ELF-1 (cell line): ENCODE measurements at regions not wholly inside any gene's neighbourhood (a gene's known extent, or its start where the extent isn't known, plus 50 kb on each side); places are given as distances from the start of the nearest gene placed in this dataset.
A peak's percentile ranks its signal among the peaks of the same experiment; 100 is the strongest.
"Not testable (repeated sequence)": the region's sequence is repeated elsewhere in the genome, so short reads cannot be mapped to it uniquely, and the experiment has no call there.

Source experiments
- DNase-seq: peaks from one replicate; pipeline ENCODE4 v3.0.0-alpha.2; 2016; ENCODE audit warnings: low read depth, low spot score

DNA sequence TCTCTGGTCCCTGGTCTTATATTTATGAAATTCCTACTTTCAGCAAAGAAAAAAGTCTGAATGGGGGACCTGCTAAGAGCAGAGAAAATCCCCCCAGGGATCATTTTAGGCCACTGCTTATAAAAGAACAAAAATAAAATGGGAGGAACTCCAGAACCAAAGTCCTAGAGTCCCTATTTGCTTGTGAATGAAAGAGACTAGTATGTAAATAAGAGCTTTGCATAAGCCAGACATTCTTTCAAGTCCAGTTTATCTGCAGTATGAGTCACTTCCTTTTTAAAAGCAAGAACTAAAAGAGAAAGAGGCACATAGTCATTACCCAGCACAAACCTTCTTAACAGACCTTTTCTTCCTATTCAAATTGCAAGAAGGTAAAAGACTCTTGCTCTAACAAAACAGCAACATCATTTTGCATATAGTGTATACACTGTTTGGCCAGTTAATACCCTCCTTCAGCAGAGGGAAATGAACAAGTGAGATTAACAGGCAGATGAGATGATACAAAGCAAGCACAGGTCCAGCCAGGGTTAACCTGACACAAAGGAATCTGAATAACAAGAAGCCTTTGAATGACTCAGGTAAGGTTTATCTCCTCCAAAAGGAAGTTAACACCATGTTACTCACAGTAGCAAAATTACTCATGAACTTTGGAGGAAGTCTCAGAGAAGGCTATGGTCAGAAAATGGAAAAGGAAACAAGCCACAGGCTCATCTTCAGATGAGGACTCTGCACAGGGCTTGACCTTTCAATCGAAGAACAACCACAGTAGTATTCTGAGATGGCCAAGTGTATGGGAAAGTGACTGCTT lies 87.3 kb downstream of the PHLDA1 start:
- peak; percentile 68 for DNase-seq

DNA sequence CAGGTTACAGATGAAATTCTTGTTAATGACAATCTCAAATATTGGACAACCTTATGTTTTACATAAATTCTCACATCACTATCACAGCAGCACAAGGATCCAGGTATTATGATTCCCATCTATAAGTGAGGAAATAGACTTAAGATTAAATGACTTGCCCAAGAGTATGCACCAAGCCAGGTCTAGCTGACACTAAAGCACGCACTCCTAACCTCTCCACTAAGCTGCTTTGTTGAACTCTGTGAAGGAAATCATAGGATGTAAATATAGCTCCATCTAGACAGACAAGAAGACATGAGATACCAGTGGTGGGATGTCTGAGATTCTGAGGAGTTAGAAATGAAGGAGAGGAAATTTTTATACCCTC lies 87.9 kb downstream of the PHLDA1 start:
- DNase-seq = no peak

DNA sequence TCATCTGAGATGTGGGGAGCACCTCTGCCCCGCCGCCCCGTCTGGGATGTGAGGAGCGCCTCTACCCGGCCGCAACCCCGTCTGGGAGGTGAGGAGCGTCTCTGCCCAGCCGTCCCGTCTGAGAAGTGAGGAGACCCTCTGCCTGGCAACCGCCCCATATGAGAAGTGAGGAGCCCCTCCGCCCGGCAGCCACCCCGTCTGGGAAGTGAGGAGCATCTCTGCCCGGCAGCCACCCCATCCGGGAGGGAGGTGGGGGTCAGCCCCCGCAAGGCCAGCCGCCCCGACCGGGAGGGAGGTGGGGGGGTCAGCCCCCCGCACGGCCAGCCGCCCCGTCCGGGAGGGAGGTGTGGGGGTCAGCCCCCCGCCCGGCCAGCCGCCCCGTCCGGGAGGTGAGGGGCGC lies 89.9 kb downstream of the PHLDA1 start:
- DNase-seq = not testable (repeated sequence)

DNA sequence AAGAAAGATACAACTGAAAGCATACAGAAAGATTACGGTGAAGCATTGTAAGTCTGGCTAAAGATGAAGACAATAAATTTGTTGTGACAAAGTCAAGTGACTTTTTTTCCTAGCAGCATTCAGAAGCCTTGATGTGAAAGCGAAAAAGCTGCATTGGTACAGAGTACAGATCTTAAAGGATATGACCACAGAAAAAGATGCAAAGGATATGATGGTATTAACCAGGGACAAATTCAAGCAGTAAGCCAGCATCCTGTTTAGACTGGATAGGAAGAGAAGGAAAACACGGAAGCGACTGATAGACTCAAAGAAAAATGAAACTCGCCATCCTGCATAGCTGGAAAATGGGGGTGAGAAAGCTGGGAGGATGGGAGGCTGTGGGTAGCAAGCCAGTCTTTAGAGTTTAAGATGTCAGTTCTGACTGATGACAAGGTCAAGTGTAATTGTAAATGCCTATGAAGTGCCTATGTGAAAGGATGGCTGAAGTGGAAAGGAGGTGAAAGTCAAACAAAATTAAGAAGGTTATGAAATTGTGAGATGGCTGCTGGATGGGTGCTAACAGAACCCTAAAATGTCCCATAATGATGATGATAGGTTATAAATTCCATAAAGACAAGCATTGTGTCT lies 92.4 kb downstream of the PHLDA1 start:
- DNase-seq = no peak

DNA sequence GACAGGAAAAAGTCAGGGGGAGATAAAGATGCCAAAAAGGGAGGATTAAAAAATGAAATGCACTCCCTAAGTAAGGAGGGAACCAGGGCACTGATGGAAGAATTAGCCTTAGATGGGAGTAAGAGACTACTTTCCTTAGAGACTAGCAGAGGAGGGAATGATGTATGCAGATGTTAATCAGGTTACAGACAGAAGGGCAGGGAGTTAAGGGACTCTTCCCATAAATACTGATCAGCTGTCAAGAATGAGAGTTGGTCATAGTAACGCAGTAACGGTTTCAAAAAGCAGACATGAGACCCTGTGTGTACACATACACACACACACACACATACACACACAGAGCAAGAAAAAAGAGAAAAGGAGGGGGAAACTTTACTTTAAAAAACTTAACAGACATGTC lies 93.4 kb downstream of the PHLDA1 start:
- no peak for DNase-seq

DNA sequence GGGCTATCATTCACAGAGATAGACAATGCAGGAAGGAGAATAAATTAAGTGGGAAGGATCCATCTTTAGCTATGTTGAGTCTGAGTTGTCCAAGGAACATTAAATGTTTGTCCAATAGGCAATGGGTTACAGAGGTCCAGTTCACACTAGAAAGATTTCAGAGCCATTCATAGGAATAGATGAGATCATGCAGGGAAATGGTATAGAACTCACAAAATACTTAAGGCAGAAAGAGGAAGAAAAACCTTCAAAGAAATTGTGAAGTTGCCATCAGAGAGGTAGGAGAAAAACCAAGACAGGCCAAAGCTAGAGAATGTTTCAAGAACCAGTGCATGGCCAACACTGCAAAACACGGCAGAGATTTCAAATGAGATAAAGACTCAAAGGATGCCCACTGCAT lies 94.1 kb downstream of the PHLDA1 start:
- DNase-seq = no peak

DNA sequence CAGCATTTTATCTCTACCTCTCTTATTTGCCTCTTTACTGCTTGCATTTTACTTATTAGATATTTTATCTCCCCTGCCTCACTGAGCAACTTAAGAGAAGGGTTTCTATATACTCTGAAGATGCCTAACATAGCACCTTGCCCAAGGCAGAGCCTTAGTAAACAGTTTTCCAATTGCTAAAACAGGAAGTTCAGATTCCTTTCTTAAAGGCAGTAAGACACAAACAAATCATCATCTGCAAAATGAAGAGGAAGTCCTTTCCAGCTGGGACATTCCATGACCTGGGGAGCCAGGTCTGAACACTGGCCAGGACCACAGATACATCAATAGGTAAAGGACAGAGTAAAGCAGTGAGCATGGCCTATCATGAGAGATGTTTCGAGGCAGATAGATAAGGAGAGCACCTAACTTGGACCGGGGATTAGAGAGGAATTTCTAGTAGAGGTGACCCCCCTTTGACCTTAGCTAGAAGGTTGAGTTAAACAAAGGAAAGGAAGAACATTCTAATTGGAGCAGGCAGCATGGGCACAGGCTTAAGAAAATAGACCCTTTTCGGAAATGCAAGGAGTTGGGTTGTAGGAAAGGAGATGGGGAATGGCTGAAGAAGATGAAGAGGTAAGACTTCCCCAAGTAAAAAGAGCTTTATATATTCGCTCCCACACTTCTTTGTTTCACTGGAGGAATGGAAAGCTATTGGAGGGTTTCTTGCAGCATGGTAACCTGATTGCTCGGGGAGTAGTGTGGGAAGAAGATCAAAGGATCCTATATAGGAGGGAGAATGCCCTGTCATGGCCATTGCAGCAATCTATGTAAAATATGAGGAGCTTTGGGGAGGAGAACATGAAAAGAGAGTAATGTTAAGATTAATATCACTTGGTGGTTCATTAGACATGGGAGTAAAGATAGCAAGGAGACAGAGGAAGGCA lies 94.8 kb downstream of the PHLDA1 start:
- DNase-seq = no peak

DNA sequence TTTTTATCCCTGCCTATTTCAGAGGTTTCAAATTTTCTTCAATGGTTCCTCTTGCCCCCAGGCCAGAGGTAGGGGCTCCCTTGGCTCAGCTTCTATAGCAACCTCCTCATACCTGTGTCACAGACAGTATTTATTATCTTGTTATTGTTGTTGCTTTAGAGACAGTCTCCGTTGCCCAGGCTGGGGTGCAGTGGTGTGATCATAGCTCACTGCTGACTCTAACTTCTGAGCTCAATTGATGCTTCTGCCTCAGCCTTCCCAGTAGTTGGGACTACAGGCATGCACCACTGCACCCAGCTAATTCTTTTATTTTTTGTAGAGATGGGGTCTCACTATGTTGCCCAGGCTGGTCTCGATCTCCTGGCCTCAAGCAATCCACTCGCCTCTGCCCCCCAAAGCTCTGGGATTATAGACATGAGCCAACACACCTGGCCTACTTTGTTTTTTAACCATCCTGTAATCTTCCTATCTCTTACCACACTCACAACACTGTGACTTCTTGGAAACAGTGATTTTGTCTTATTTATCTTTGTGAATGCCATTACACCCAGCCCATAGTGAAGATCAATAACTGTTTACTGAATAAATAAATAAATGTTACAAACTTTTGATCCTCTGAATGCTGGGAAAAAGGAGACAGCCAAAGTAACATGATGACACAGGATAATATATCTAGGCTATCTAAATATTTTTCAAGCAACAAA lies 95.9 kb downstream of the PHLDA1 start:
- DNase-seq = no peak

DNA sequence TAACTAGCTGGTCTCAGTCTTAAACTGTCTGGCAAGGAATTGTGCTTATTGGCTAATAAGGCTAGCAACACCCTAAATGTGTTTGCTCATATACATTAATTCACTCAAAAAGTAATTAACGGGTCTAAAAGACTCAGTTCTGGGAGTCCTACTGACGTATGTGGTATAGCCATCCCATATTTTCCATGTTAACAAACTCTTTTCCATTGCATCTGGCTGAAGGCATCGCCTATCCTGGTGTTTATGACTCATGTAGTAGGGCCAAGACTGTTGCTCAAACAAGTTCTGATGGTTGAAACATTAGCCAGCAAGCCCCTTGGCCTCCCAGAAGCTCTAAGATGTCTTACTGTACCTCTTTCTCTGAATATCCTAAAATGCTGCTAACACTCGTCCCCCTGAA lies 98.5 kb downstream of the PHLDA1 start:
- no peak for DNase-seq

DNA sequence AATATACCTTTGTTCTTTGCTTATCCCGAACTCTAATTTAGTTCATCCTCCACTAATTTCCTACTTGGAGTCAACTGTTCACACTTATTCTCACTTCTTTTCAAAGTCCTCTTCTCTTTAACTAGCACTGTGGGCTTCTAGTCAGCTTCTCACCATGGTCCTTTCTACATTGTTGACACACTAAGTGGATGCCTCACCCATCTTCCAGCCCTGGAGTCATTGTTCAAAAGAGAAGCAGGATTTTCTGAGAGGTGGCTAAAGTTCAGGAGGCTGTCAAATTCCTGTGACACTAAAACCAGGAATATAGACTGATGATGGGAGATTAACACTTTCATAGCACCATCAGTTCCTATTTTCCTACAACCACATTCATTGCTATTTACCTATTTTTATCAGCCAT lies 99.3 kb downstream of the PHLDA1 start:
- DNase-seq = no peak

DNA sequence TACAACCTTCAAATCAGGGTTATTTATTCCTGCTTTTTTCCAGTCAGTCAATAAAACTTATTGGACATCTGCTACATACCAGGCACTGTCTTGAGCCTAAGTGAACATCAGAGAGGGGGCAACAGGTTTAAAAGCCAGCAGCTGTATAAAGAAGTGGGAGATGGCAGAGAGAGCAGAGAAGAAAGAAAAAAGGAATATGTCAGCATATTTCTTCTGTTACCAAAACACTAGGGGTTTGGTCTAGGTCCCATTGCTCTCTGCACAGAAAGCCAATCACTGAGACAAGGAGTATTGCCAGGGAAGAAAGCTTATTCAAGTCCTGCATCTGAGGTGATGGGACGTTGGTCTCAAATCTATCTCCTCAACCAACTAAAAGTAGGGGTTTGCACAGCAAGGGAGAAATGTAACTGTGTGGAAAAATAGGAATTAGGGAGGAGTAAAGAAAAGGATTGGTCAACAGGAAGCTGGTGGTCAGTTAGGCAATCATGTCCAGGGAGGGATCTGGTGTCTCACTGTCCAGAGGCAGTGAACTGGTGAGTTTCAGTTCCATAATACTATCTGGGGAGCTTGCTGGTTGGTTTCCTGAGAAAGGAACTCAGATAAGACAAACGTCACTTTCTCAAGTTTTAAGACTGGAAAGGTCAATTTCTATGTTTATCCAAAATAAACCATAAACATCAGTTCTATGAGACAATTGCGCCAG lies 107.5 kb downstream of the PHLDA1 start:
- DNase-seq = no peak

DNA sequence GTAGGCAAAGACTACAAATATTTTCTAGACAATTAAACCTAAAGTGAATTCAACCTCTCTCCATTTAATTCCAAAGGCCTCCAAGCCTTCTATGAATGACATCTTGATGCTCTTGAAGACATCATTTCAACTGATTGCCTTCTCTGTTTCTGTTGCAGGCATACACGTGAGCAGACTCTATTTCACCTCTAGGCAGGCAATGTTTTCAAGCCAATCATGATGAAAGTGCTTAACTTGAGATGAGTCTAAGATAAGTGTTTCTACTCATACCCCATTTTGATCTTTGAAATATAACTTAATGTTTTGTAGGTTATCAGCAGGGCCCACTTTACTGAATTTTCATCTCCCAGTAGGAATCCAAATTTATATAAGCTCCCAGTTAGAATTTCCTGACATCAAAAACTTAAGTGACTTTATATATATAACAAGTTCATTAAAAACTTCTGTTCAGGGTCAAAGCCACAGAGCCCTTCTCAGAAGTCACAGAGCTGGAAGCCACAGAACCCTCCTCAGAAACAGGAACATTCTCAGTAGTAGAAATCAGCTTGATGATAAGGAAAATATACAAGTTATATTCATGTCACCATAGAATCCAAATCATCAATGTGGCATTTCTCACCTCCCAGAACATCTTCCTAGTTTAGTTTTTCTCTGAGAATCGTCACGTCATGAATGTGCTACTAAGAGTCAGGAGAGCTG lies 108.5 kb downstream of the PHLDA1 start:
- no peak for DNase-seq

DNA sequence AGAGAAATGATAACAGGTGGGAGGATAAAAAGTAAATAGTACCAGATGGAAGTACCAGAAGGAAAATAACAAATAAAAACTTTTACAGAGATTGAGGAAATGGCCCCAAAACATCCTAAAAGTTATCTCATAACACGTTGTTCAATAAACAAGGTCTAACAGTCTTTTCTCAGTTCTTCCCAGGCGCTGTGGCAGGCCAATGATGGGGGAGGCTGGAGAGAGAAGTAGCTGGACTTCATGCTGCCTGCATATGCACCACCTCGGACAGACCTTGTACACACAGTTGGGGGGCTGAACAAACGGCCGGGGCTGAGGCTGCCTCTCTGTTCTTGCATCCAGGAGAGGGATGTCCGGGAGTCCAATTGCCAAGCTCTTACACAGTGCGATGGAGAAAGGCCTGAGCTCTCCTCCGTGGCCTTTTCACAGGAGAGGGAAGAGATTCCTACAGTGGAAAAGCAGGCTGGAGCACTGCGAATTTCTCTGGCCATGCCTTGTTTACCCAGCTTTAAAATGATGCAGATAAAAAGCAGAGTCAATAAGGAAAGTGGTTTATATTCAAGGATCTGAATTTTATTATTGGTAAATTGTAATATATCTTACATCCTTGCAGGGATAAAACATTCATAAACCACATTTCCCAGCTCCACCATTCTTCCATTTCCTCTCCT lies 109.8 kb downstream of the PHLDA1 start:
- no peak for DNase-seq

DNA sequence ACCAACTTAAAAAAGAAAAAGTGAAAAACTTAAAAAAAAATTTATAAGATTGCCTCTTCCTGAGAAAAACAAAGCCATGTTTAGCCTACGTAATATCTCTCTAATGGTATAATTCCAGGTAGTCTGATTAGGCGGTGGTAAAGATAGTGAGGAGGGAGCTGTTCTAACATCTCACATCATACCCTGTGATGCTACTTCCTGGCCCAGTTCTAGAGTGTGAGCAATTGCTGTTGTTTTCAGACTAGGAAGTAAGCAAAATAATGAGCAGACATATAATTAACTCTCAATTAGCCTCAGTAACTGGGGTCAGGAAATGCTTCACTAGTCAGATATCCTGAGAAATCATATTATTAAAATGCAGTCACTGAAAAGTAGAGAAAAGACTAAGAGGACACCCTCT lies 113.9 kb downstream of the PHLDA1 start:
- no peak for DNase-seq

DNA sequence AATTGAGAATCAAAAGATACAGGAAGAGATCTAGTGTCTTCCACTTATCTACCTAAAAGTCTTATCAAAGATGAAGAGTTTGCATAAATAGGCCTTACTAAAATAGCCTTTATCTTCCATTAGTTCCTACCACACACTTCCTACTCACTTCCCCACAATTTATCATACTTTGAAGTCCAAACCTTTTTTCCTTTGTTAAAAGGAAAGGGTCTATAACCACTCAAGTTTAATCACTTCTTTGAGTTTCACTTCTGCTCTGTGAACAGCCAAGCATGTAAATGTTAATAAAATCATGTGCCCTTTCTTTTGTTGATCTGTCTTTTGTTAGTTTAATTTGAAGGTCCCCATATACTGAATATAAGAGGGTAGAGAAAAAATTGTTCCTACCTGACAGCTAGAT lies 114.5 kb downstream of the PHLDA1 start:
- no peak for DNase-seq

DNA sequence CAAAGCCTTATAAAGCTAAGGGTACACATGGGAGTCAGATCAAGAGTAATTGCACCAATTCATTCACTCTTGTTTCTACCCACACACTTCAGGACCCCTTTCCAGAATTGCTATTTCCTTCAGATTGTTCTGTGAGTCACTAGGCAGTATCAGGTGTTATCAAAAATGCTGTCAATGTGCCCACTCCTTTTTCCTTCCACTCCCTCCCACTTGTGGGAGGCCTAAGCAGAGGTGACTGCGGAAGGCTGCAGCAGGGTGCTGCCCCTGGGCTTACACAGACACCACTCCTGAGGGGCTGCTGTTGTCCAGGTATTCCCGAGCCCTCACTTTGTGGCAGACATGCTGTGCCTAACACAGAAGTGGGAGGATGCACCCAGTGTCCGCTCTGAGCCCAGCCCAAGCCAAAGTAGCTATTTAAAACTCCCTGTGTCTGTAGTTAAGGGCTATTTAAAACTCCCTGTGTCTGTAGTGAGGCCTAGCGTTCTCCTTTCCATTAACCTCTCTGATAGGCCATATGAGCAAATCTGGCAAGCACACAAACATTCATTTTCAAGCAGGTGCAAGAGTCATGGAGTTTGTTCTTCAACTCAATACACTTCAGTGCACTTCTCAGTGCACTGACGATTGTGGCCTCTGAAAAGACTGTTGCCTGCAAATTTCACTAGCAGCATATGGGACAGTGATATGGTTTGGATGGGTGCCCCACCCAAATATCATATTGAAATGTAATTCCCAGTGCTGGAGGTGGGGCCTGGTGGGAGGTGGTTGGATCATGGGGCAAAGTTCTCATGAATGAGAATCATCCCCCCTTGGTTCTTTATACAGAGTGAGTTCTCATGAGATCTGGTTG lies 117.8 kb downstream of the PHLDA1 start:
- no peak for DNase-seq

DNA sequence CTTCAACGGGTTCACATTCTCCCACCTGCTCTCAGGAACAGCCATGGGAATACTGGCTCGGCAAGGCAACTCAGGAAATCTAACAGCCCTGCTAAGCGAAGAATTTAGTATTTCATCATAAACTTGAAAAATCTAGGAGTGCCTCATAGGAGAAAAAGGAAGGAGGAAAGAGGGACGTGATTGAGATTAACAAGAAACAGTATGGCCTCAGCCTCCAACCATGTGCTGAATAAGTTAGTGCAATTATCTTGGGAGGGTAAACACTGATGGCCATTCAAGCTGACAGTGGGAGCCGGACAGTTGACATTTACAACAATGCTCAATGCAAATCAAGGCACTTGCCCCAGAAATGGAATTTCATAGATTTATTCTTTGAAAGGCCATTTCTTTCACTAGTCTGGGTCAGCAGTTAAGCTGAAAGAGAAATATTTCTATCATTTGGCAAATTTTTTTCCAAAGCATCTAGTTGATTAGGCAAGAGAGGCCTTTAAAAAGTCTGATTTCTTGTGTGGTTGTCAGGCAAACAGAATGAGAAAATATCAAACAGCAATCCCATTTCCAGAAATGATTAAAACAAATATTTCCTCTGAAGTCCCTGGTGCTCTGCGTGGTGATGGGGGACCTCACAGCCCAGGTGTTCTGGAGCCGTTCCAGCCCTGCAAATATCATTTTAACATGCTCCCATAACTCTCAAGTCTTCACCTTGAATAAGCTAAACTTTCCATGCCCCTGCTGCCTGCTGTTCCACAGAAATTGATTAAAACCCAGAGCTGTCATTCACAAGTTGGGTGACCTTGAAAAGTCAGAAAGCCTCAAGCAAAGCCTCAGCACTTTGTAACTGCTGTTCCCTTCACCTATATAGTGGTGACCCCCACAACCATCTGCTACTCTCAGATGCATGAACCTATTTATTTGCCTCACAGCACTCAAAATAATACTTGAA lies 121.6 kb downstream of the PHLDA1 start:
- DNase-seq = no peak
